Right atrium auricular region (tissue), 2 donors: ENCODE measurements at regions not wholly inside any gene's neighbourhood (a gene's known extent, or its start where the extent isn't known, plus 50 kb on each side); places are given as distances from the start of the nearest gene placed in this dataset.
"Not testable (repeated sequence)": the region's sequence is repeated elsewhere in the genome, so short reads cannot be mapped to it uniquely, and the experiment has no call there.

Experiments used
- DNase-seq: peaks from one replicate; pipeline ENCODE4 v3.0.0-alpha.2; 2019; ENCODE audit warnings: low spot score
- H3K27ac ChIP-seq, 2 donors: fragments of 200-600 bp; sonication (generic); 1 replicate in 1 of 2; 2 replicates in 1 of 2; pipeline ENCODE4 v1.5.1; 2016 to 2019
- H3K27me3 ChIP-seq, 2 donors: fragments of 200-600 bp; sonication (generic); one replicate each; pipeline versions ENCODE4 v1.5.1 to v1.6.0; 2017 to 2019
- H3K36me3 ChIP-seq: fragments of 200-600 bp; sonication (generic); one replicate; pipeline ENCODE4 v1.5.1; 2016
- H3K4me1 ChIP-seq, 2 donors: fragments of 200-600 bp; sonication (generic); one replicate each; pipeline versions ENCODE4 v1.5.1 to v1.6.0; 2017 to 2019
- H3K4me3 ChIP-seq, 2 donors: fragments of 200-600 bp; sonication (generic); 1 replicate in 1 of 2; 2 replicates in 1 of 2; pipeline ENCODE4 v1.5.1; 2017 to 2019; ENCODE audit warnings: mild to moderate bottlenecking in 1 of 2, moderate library complexity in 1 of 2
- H3K9me3 ChIP-seq, 2 donors: fragments of 200-600 bp; sonication (generic); one replicate each; pipeline ENCODE4 v1.5.1; 2019
- TF ChIP-seq, protein P1 (sequence below), 2 donors: fragments of 200-600 bp; sonication (generic); IDR thresholded peaks; one replicate each; pipeline ENCODE4 v1.5.1; 2019; ENCODE audit warnings: antibody characterized with exemption in 2 of 2

DNA sequence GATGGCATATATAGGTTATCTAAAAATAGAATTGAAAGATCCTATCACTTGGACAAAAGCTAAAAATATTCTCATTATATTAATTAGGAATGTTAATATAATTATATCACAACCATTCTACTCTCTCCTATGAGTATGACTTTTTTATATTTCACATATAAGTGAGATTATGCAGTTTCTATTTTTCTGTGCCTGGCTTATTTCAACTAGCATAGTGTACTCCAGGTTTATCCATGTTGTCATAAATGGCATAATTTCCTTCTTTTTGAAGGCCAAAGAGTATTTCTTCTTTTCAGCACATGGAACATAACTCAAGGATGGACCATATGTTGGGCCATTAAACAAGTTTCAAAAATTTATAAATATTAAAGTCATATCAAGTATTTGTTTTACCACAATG, 421.2 kb upstream of the CTSO start:
- no peaks in the 10 kb centered on the region for H3K4me1 ChIP-seq
- H3K9me3 ChIP-seq = no peaks in the 10 kb centered on the region
- no peak overlapping the region for H3K27ac ChIP-seq
- no peak overlapping the region for H3K4me3 ChIP-seq
- no peak for DNase-seq
- no peaks in the 10 kb centered on the region for H3K36me3 ChIP-seq
- TF ChIP-seq, protein P1, sequence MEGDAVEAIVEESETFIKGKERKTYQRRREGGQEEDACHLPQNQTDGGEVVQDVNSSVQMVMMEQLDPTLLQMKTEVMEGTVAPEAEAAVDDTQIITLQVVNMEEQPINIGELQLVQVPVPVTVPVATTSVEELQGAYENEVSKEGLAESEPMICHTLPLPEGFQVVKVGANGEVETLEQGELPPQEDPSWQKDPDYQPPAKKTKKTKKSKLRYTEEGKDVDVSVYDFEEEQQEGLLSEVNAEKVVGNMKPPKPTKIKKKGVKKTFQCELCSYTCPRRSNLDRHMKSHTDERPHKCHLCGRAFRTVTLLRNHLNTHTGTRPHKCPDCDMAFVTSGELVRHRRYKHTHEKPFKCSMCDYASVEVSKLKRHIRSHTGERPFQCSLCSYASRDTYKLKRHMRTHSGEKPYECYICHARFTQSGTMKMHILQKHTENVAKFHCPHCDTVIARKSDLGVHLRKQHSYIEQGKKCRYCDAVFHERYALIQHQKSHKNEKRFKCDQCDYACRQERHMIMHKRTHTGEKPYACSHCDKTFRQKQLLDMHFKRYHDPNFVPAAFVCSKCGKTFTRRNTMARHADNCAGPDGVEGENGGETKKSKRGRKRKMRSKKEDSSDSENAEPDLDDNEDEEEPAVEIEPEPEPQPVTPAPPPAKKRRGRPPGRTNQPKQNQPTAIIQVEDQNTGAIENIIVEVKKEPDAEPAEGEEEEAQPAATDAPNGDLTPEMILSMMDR (IDR thresholded peaks at IDR 0.05) = no peak
- no peaks in the 10 kb centered on the region for H3K27me3 ChIP-seq

DNA sequence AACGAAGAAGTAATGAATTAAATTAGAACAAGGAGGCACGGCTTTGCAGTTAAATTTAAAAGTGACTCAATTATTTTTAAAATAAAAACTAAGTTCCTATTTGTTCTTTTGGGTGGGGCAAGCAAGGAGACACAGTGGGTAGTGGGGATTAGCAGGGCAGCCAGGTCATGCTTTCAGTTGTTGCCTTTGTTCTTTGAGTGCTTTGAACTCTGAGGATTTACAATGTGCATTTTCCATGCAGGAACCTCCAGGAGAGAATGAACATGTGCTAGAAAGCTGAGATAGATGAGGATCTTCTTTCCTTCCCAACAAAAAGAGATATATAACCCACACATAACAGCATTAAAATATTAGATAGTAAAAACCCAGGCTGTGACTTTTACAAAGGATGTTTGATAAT, 420.4 kb upstream of the CTSO start:
- Histone ChIP-seq H3K4me3 (no peak overlapping the region), H3K27ac (no peak overlapping the region), H3K36me3 (no peaks in the 10 kb centered on the region), H3K27me3 (no peaks in the 10 kb centered on the region), H3K9me3 (no peaks in the 10 kb centered on the region), H3K4me1 (no peaks in the 10 kb centered on the region)
- TF ChIP-seq, protein P1 (IDR thresholded peaks at IDR 0.05) = no peak
- DNase-seq = no peak

GRCh38 chr4:156367502-156367901, 413.8 kb upstream of the CTSO start:
- H3K9me3 ChIP-seq, H3K4me3 ChIP-seq, H3K4me1 ChIP-seq, H3K36me3 ChIP-seq, DNase-seq, H3K27ac ChIP-seq, H3K27me3 ChIP-seq: not testable (repeated sequence)

GRCh38 chr4:156362581-156362980, 408.9 kb upstream of the CTSO start:
- H3K4me1 ChIP-seq = no peaks in the 10 kb centered on the region
- H3K27me3 ChIP-seq = no peaks in the 10 kb centered on the region
- H3K4me3 ChIP-seq = no peak overlapping the region
- no peak overlapping the region for H3K27ac ChIP-seq
- TF ChIP-seq, protein P1 (IDR thresholded peaks at IDR 0.05) = no peak
- no peaks in the 10 kb centered on the region for H3K9me3 ChIP-seq
- no peaks in the 10 kb centered on the region for H3K36me3 ChIP-seq
- no peak for DNase-seq

- DNase-seq = no peak
- no peaks in the 10 kb centered on the region for H3K27me3 ChIP-seq
- TF ChIP-seq, protein P1 (IDR thresholded peaks at IDR 0.05) = no peak
- no peak overlapping the region for H3K4me3 ChIP-seq
- H3K4me1 ChIP-seq = no peaks in the 10 kb centered on the region
- no peaks in the 10 kb centered on the region for H3K9me3 ChIP-seq
- no peak overlapping the region for H3K27ac ChIP-seq
- H3K36me3 ChIP-seq = no peaks in the 10 kb centered on the region
Observed at GRCh38 chr4:156347412-156348075, 393.9 kb upstream of the CTSO start.

GRCh38 chr4:156346959-156347385, 393.3 kb upstream of the CTSO start:
- Histone ChIP-seq H3K9me3 (no peaks in the 10 kb centered on the region), H3K4me1 (no peaks in the 10 kb centered on the region), H3K27me3 (no peaks in the 10 kb centered on the region), H3K27ac (no peak overlapping the region), H3K4me3 (no peak overlapping the region), H3K36me3 (no peaks in the 10 kb centered on the region)
- TF ChIP-seq, protein P1 (IDR thresholded peaks at IDR 0.05) = no peak
- no peak for DNase-seq
